OCI-LY7 (cell line): ENCODE measurements at regions not wholly inside any gene's neighbourhood (a gene's known extent, or its start where the extent isn't known, plus 50 kb on each side); places are given as distances from the start of the nearest gene placed in this dataset.

ENCODE experiments used
- BruUV-seq: library from RNA; stranded (reverse); fragments of 400-500 nt; replicated peaks from 2 replicates; lab custom pipeline; 2021; lab: Mats Ljungman, UMichigan
- CTCF ChIA-PET: fragments of 300-600 bp; sonication (Branson Sonifier 250); formaldehyde crosslinking; loops from one replicate; lab custom pipeline; 2022; ENCODE audit warnings: antibody characterized with exemption; ENCODE audit not compliant: unreplicated experiment; lab: Charles Lee
- POLR2A ChIA-PET: fragments of 300-600 bp; sonication (Branson Sonifier 250); formaldehyde crosslinking; loops from one replicate; lab custom pipeline; 2022; ENCODE audit warnings: antibody characterized with exemption; lab: Charles Lee
- DNase-seq: peaks from one replicate; pipeline ENCODE4 v3.0.0-alpha.2; 2015; ENCODE audit warnings: low spot score
- H2AFZ ChIP-seq: fragments of 200-600 bp; sonication (generic), shearing (Covaris generic); 2 replicates; pipeline ENCODE4 v1.6.1; 2014; ENCODE audit warnings: mild to moderate bottlenecking, antibody characterized with exemption, low read length, moderate library complexity
- H3K27ac ChIP-seq: fragments of 200-600 bp; sonication (generic); 2 replicates; pipeline ENCODE4 v1.5.1; 2014; ENCODE audit warnings: mixed run types, low read depth, mild to moderate bottlenecking, moderate library complexity, low read length, inconsistent platforms; ENCODE audit not compliant: poor library complexity, severe bottlenecking
- H3K36me3 ChIP-seq: fragments of 200-600 bp; sonication (generic); 2 replicates; pipeline ENCODE4 v1.6.1; 2014; ENCODE audit warnings: mild to moderate bottlenecking, antibody characterized with exemption, low read length, moderate library complexity, mixed read lengths; ENCODE audit not compliant: insufficient read depth
- H3K4me1 ChIP-seq: fragments of 200-600 bp; sonication (generic); 2 replicates; pipeline ENCODE4 v1.5.1; 2014; ENCODE audit warnings: mild to moderate bottlenecking, low read length; ENCODE audit not compliant: insufficient read depth, poor library complexity, severe bottlenecking
- H3K4me2 ChIP-seq: fragments of 200-600 bp; sonication (generic); 2 replicates; pipeline ENCODE4 v1.6.1; 2014; ENCODE audit warnings: mild to moderate bottlenecking, low read length
- H3K4me3 ChIP-seq: fragments of 200-600 bp; sonication (generic); 2 replicates; pipeline ENCODE4 v1.5.1; 2014; ENCODE audit warnings: mild to moderate bottlenecking, low read depth, low read length; ENCODE audit not compliant: poor library complexity, severe bottlenecking
- H3K79me2 ChIP-seq: fragments of 200-600 bp; sonication (generic); 2 replicates; pipeline ENCODE4 v1.6.1; 2016; ENCODE audit warnings: low read depth, mild to moderate bottlenecking, low read length, moderate library complexity, mixed read lengths; ENCODE audit not compliant: insufficient read depth
- H3K9me2 ChIP-seq: fragments of 200-600 bp; sonication (generic); 2 replicates; pipeline ENCODE4 v1.6.1; 2016; ENCODE audit warnings: mild to moderate bottlenecking, low read length, mixed read lengths; ENCODE audit not compliant: insufficient read depth
- H3K9me3 ChIP-seq: fragments of 200-600 bp; sonication (generic); 2 replicates; pipeline ENCODE4 v1.6.1; 2014; ENCODE audit warnings: mild to moderate bottlenecking, mixed run types, low read length, mixed read lengths
- H4K20me1 ChIP-seq: fragments of 200-600 bp; sonication (generic); 2 replicates; pipeline ENCODE4 v1.6.1; 2014; ENCODE audit warnings: mild to moderate bottlenecking, antibody characterized with exemption, low read length, moderate library complexity, mixed read lengths; ENCODE audit not compliant: insufficient read depth
- CTCF ChIP-seq: fragments of 200-600 bp; sonication (generic); conservative IDR thresholded peaks from 2 replicates; pipeline ENCODE4 v1.5.1; 2014; ENCODE audit warnings: mild to moderate bottlenecking, antibody characterized with exemption, low read length, moderate library complexity, mixed read lengths
- EZH2phosphoT487 ChIP-seq: fragments of 200-600 bp; sonication (generic); IDR thresholded peaks from 2 replicates; pipeline ENCODE4 v1.6.1; 2018; ENCODE audit warnings: low read depth, borderline replicate concordance, mild to moderate bottlenecking, mixed run types, antibody characterized with exemption, low read length, moderate library complexity, mixed read lengths
- intact Hi-C: fragments of 100-400 bp; cut with micrococcal nuclease; formaldehyde crosslinking; loops from one replicate; pipeline ENCODE4 v1.10.0; 2022; ENCODE audit not compliant: unreplicated experiment

- DNase-seq: no peak
- no peaks in the 10 kb centered on the region for H4K20me1 ChIP-seq
- H3K4me3 ChIP-seq: no peak overlapping the region
- intact Hi-C loops: no loop called here
- no peak overlapping the region for H2AFZ ChIP-seq
- no peak for TF ChIP-seq CTCF
- TF ChIP-seq EZH2phosphoT487: no peak
- no peak overlapping the region for H3K27ac ChIP-seq
- no peaks in the 10 kb centered on the region for H3K79me2 ChIP-seq
- H3K36me3 ChIP-seq: no peaks in the 10 kb centered on the region
- H3K4me2 ChIP-seq: no peak overlapping the region
- ChIA-PET POLR2A (no interaction called here), CTCF (no interaction called here)
- H3K9me3 ChIP-seq: no peaks in the 10 kb centered on the region
- H3K9me2 ChIP-seq: no peaks in the 10 kb centered on the region
- no TSS peak for BruUV-seq
- no peaks in the 10 kb centered on the region for H3K4me1 ChIP-seq
These were observed 74.0 kb upstream of the CCNG1 start for GRCh38 chr5:163363389-163363788.

GRCh38 chr5:163366757-163367156 lies 70.6 kb upstream of the CCNG1 start:
- intact Hi-C loops: no loop called here
- TF ChIP-seq CTCF: no peak
- no peak for TF ChIP-seq EZH2phosphoT487
- Histone ChIP-seq H2AFZ (no peak overlapping the region), H3K9me2 (no peaks in the 10 kb centered on the region), H3K4me2 (no peak overlapping the region), H3K4me1 (no peaks in the 10 kb centered on the region), H3K36me3 (no peaks in the 10 kb centered on the region), H3K9me3 (no peaks in the 10 kb centered on the region), H3K79me2 (no peaks in the 10 kb centered on the region), H4K20me1 (no peaks in the 10 kb centered on the region), H3K4me3 (no peak overlapping the region), H3K27ac (no peak overlapping the region)
- ChIA-PET CTCF (no interaction called here), POLR2A (interaction anchor here (0.6 kb wide), 1 partner anchor 809 kb away, joined by 3 read pairs; no protein-coding TSS in a partner anchor)
- BruUV-seq: no TSS peak
- no peak for DNase-seq

- no TSS peak for BruUV-seq
- Histone ChIP-seq H3K27ac (no peak overlapping the region), H4K20me1 (no peaks in the 10 kb centered on the region), H3K9me2 (no peaks in the 10 kb centered on the region), H3K36me3 (no peaks in the 10 kb centered on the region), H3K4me3 (no peak overlapping the region), H2AFZ (no peak overlapping the region), H3K4me1 (no peaks in the 10 kb centered on the region), H3K4me2 (no peak overlapping the region), H3K79me2 (no peaks in the 10 kb centered on the region), H3K9me3 (no peaks in the 10 kb centered on the region)
- intact Hi-C loops: no loop called here
- ChIA-PET CTCF (no interaction called here), POLR2A (no interaction called here)
- no peak for DNase-seq
- no peak for TF ChIP-seq EZH2phosphoT487
- no peak for TF ChIP-seq CTCF
These were observed 67.5 kb upstream of the CCNG1 start for GRCh38 chr5:163369776-163370385.
